GM12878 (cell line): ENCODE measurements at regions not wholly inside any gene's neighbourhood (a gene's known extent, or its start where the extent isn't known, plus 50 kb on each side); places are given as distances from the start of the nearest gene placed in this dataset.

Source experiments
- ATAC-seq: fragments of 200-7000 bp; cut with Tn5 transposase; 3 replicates; pipeline ENCODE4 v1.9.1; 2020; ENCODE audit warnings: mild to moderate bottlenecking, moderate library complexity
- BruUV-seq: library from RNA; stranded (reverse); fragments of 400-500 nt; replicated peaks from 2 replicates; lab custom pipeline; 2021; lab: Mats Ljungman, UMichigan
- CTCF ChIA-PET: fragments of 300-600 bp; sonication (Branson Sonifier 250); formaldehyde crosslinking; extraction: SDS; loops from one replicate; lab custom pipeline; 2021; ENCODE audit warnings: inconsistent platforms; lab: Yijun Ruan, JAX
- POLR2A ChIA-PET: fragments of 350-600 bp; formaldehyde crosslinking; extraction: SDS; loops from one replicate; lab custom pipeline; 2021; ENCODE audit warnings: inconsistent platforms; lab: Charles Lee
- RAD21 ChIA-PET: fragments of 300-600 bp; sonication (Branson Sonifier 250); formaldehyde crosslinking; loops from one replicate; lab custom pipeline; 2023; ENCODE audit warnings: antibody characterized with exemption; ENCODE audit not compliant: unreplicated experiment; lab: Charles Lee
- SMC1A ChIA-PET: fragments of 300-600 bp; sonication (Branson Sonifier 250); formaldehyde crosslinking; loops from one replicate; lab custom pipeline; 2023; ENCODE audit not compliant: unreplicated experiment, uncharacterized antibody; lab: Charles Lee
- DNase-seq: peaks from one replicate; pipeline ENCODE4 v3.0.0-alpha.2; 2011; ENCODE audit warnings: low read depth, low spot score
- FAIRE-seq: peaks from 3 replicates; lab custom pipeline; 2011; peaks lifted over from hg19 to GRCh38; lab: Jason Lieb, UNC
- H2AFZ ChIP-seq: 2 replicates; pipeline ENCODE4 v1.6.0; 2011; ENCODE audit warnings: low read depth, low read length, control low read depth; ENCODE audit not compliant: control insufficient read depth
- H3K27ac ChIP-seq: 2 replicates; pipeline ENCODE4 v1.5.1; 2011; ENCODE audit warnings: control low read depth; ENCODE audit not compliant: control insufficient read depth, insufficient read depth
- H3K27me3 ChIP-seq, 2 experiments: replicated peaks in 1 of 2; 2 replicates each; pipeline versions ENCODE4 v1.6.0 to v1.6.1; 2011; ENCODE audit warnings: low read length in 1 of 2; ENCODE audit not compliant: control insufficient read depth in 2 of 2, insufficient read depth in 2 of 2
- H3K36me3 ChIP-seq, 2 experiments: 2 replicates each; pipeline ENCODE4 v1.5.1; 2011; ENCODE audit warnings: low read length in 1 of 2; ENCODE audit not compliant: control insufficient read depth in 2 of 2, insufficient read depth in 2 of 2
- H3K4me1 ChIP-seq: 2 replicates; pipeline ENCODE4 v1.6.1; 2011; ENCODE audit warnings: mild to moderate bottlenecking, low read length, moderate library complexity, mixed read lengths; ENCODE audit not compliant: control insufficient read depth, insufficient read depth
- H3K4me2 ChIP-seq: 2 replicates; pipeline ENCODE4 v1.6.0; 2011; ENCODE audit warnings: control low read depth; ENCODE audit not compliant: control insufficient read depth, insufficient read depth
- H3K4me3 ChIP-seq: fragments of 200-600 bp; sonication (generic); 2 replicates; pipeline ENCODE4 v1.5.1; 2016
- H3K79me2 ChIP-seq: 2 replicates; pipeline ENCODE4 v1.6.0; 2011; ENCODE audit warnings: low read length; ENCODE audit not compliant: control insufficient read depth, insufficient read depth
- H3K9ac ChIP-seq: 2 replicates; pipeline ENCODE4 v1.8.0; 2011; ENCODE audit warnings: low read length, control low read depth, mixed read lengths; ENCODE audit not compliant: control insufficient read depth, insufficient read depth
- H3K9me3 ChIP-seq: replicated peaks from 3 replicates; pipeline ENCODE4 v1.5.1; 2011; ENCODE audit warnings: mild to moderate bottlenecking, low read length; ENCODE audit not compliant: control insufficient read depth, insufficient read depth
- H4K20me1 ChIP-seq: 2 replicates; pipeline ENCODE4 v1.6.0; 2011; ENCODE audit not compliant: control insufficient read depth, insufficient read depth
- DPF2 ChIP-seq: fragments of 450-650 bp; IDR thresholded peaks from 2 replicates; pipeline ENCODE4 v1.6.1; 2017; ENCODE audit warnings: mild to moderate bottlenecking
- ETV6 ChIP-seq, 2 experiments: fragments of 450-650 bp in 1 of 2; IDR thresholded peaks in 1 of 2; conservative IDR thresholded peaks in 1 of 2; 2 replicates each; pipeline ENCODE4 v1.6.1; 2014; ENCODE audit warnings: antibody characterized with exemption in 1 of 2, borderline replicate concordance in 1 of 2, low read depth in 1 of 2, mild to moderate bottlenecking in 1 of 2, moderate library complexity in 1 of 2
- GABPA ChIP-seq: IDR thresholded peaks from 2 replicates; pipeline ENCODE4 v1.6.1; 2014; ENCODE audit warnings: antibody characterized with exemption, low read depth, mild to moderate bottlenecking, inconsistent platforms
- IRF4 ChIP-seq: IDR thresholded peaks from 2 replicates; pipeline ENCODE4 v1.6.1; 2011; ENCODE audit warnings: low read depth, low read length
- SP1 ChIP-seq: IDR thresholded peaks from one replicate; pipeline ENCODE4 v1.6.1; 2011; ENCODE audit warnings: low read depth, low read length
- SUPT20H ChIP-seq: IDR thresholded peaks from 2 replicates; pipeline ENCODE4 v1.6.1; 2011; ENCODE audit warnings: low read depth, mild to moderate bottlenecking, low read length, moderate library complexity, borderline replicate concordance; ENCODE audit not compliant: control insufficient read depth
- TARDBP ChIP-seq: IDR thresholded peaks from 2 replicates; pipeline ENCODE4 v1.6.1; 2016; ENCODE audit warnings: borderline replicate concordance
- ZNF24 ChIP-seq: fragments of 450-650 bp; IDR thresholded peaks from 2 replicates; pipeline ENCODE4 v1.6.1; 2017; ENCODE audit warnings: antibody characterized with exemption, mild to moderate bottlenecking
- WGBS: methylation state at CpG from one replicate; pipeline ENCODE4 v1.1.6; 2016; ENCODE audit warnings: low lambda C conversion rate; ENCODE audit not compliant: insufficient replicate concordance, insufficient coverage; ENCODE audit errors: missing lambda C conversion rate; 5-methylcytosine and 5-hydroxymethylcytosine counted together
- in situ Hi-C: fragments of 300-500 bp; cut with MboI; formaldehyde crosslinking; loops from 9 replicates; pipeline ENCODE4 v1.14.3; 2018; ENCODE audit warnings: mixed read lengths
- intact Hi-C: fragments of 100-400 bp; cut with micrococcal nuclease; formaldehyde crosslinking; loops from one replicate; pipeline ENCODE4 v1.14.2; 2022; ENCODE audit not compliant: unreplicated experiment
- TF ChIP-seq, protein P1 (sequence below): fragments of 450-650 bp; IDR thresholded peaks from 2 replicates; pipeline ENCODE4 v1.6.1; 2016; ENCODE audit warnings: mild to moderate bottlenecking

DNA sequence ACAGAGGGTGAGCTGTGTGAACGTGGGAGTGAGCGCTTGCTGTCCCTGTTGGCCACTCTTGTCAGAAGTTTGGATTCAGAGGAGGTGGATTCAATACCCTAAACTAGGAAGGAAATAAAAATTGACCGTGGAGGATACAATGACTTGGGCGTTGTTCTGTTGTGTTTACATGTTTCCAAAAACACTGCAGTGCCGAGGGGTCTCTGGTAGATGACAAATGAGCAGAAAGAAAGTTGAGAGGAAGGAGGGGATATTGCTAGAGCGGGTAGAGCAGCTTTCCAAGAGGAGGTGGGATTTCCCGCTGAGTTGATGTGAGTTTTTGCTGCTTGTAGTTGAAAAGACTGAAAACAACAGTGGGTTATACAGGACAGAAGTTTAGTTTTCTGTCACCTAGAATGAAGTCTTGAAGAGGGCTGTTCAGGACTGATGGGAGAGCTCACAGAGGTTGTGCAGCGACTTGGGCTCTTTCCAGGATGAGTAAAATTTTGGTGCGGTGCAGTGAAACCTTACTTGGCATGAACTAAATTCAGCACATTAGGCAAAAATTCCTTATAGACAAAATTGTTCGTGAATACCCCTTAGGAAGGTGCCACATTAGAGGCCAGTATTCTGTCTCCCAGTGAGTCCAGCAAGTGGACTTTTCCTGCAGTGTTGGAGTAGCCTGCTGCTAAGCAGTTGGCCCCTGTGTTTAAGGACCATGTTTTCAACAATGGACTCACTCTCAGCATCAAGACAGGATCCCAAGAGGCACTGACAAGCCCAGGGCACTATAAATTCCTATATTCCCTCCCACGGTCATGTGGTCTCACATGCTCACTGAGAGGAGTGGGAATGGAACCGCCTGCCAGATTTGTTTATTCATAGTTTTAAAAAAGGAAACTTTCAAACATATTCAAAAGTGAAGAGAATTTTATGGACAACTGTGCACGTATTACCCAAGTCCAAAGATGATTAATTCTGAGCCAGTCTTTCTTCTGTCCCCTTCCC is 435.0 kb upstream of the C2CD4B start:
- intact Hi-C loops = no loop called here
- Histone ChIP-seq H3K9me3 (no peaks in the 10 kb centered on the region), H3K4me1 (no peaks in the 10 kb centered on the region), H2AFZ (no peak overlapping the region), H4K20me1 (no peaks in the 10 kb centered on the region), H3K4me2 (no peak overlapping the region), H3K27ac (no peak overlapping the region), H3K9ac (no peak overlapping the region), H3K36me3 (no peaks in the 10 kb centered on the region), H3K4me3 (no peak overlapping the region), H3K79me2 (no peaks in the 10 kb centered on the region), H3K27me3 (no peaks in the 10 kb centered on the region)
- POLR2A ChIA-PET = no interaction called here
- in situ Hi-C loops = no loop called here
- ATAC-seq = no peak
- CTCF ChIA-PET = no interaction called here
- DNase-seq = no peak
- SMC1A ChIA-PET = interaction anchor here (1.5 kb wide), 1 partner anchor 10 kb away, joined by 4 read pairs; no protein-coding TSS in a partner anchor
- FAIRE-seq = no peak
- RAD21 ChIA-PET = no interaction called here
- BruUV-seq = no TSS peak
- WGBS = 35% methylated on average over 13 of the region's 13 CpGs
- TF ChIP-seq ZNF24 = no peak
- no peak for TF ChIP-seq SUPT20H
- no peak for TF ChIP-seq GABPA
- no peak for TF ChIP-seq SP1
- TF ChIP-seq IRF4 = no peak
- TF ChIP-seq TARDBP = no peak
- TF ChIP-seq DPF2 = no peak
- TF ChIP-seq ETV6 (conservative IDR thresholded peaks at IDR 0.05 in 1 of 2, IDR thresholded peaks at IDR 0.05 in 1 of 2; ENCODE audit: borderline replicate concordance in 1 of 2, low read depth in 1 of 2) = no peak
- TF ChIP-seq, protein P1, sequence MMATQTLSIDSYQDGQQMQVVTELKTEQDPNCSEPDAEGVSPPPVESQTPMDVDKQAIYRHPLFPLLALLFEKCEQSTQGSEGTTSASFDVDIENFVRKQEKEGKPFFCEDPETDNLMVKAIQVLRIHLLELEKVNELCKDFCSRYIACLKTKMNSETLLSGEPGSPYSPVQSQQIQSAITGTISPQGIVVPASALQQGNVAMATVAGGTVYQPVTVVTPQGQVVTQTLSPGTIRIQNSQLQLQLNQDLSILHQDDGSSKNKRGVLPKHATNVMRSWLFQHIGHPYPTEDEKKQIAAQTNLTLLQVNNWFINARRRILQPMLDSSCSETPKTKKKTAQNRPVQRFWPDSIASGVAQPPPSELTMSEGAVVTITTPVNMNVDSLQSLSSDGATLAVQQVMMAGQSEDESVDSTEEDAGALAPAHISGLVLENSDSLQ = no peak
